Thyroid gland (tissue), 4 donors: ENCODE measurements at regions not wholly inside any gene's neighbourhood (a gene's known extent, or its start where the extent isn't known, plus 50 kb on each side); places are given as distances from the start of the nearest gene placed in this dataset.

Source experiments
- POLR2A ChIP-seq, 2 donors: fragments of 450-650 bp; IDR thresholded peaks; one replicate each; pipeline ENCODE4 v1.6.1; 2017; ENCODE audit warnings: antibody characterized with exemption in 2 of 2, mild to moderate bottlenecking in 2 of 2, moderate library complexity in 1 of 2
- TF ChIP-seq, protein P1 (sequence below), 6 experiments: fragments of 200-600 bp in 3 of 6; fragments of 450-650 bp in 3 of 6; sonication (generic) in 3 of 6; IDR thresholded peaks; one replicate each; pipeline ENCODE4 v1.5.1; 2016 to 2019; ENCODE audit warnings: antibody characterized with exemption in 6 of 6, mild to moderate bottlenecking in 2 of 6, inconsistent platforms in 1 of 6, moderate library complexity in 1 of 6

DNA sequence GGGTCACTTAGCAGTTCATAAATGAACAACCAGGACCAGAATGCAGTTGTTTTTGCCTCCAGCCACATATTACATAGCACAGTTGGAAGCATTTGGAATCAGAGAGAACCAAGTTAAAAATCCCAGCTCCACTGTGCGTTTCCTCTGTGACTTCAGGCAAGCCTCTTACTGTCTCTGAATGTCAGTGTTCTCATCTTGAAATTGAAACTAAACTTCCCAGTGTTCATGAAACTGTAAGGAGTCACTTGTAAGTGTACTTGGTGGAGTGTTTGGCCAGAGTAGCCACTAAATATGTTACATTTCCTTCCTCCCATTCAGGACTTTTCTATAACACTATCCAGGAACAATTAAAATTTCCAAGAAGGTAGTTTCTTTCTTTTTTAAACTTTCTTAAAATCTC, 276.8 kb downstream of the KCNRG start:
- TF ChIP-seq, protein P1, sequence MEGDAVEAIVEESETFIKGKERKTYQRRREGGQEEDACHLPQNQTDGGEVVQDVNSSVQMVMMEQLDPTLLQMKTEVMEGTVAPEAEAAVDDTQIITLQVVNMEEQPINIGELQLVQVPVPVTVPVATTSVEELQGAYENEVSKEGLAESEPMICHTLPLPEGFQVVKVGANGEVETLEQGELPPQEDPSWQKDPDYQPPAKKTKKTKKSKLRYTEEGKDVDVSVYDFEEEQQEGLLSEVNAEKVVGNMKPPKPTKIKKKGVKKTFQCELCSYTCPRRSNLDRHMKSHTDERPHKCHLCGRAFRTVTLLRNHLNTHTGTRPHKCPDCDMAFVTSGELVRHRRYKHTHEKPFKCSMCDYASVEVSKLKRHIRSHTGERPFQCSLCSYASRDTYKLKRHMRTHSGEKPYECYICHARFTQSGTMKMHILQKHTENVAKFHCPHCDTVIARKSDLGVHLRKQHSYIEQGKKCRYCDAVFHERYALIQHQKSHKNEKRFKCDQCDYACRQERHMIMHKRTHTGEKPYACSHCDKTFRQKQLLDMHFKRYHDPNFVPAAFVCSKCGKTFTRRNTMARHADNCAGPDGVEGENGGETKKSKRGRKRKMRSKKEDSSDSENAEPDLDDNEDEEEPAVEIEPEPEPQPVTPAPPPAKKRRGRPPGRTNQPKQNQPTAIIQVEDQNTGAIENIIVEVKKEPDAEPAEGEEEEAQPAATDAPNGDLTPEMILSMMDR (IDR thresholded peaks at IDR 0.05): no peak
- TF ChIP-seq POLR2A (IDR thresholded peaks at IDR 0.05): no peak
